ENCODE measurements at regions not wholly inside any gene's neighbourhood (a gene's known extent, or its start where the extent isn't known, plus 50 kb on each side); places are given as distances from the start of the nearest gene placed in this dataset.

GRCh38 chr10:35844686-35845085, 202.6 kb upstream of the FZD8 start:
- DNase-seq (ENCODE audit: low spot score) (no peak), ATAC-seq (ENCODE audit: low read depth) (no peak)
- no peaks in the 10 kb centered on the region for H3K4me1 ChIP-seq (ENCODE audit: insufficient read depth, poor library complexity, severe bottlenecking)
- H3K9me3 ChIP-seq (ENCODE audit: severe bottlenecking) = peaks cover 6% of the 10 kb centered on the region
- no peak overlapping the region for H3K27ac ChIP-seq (ENCODE audit: poor library complexity, severe bottlenecking)
- TF ChIP-seq, protein P1, sequence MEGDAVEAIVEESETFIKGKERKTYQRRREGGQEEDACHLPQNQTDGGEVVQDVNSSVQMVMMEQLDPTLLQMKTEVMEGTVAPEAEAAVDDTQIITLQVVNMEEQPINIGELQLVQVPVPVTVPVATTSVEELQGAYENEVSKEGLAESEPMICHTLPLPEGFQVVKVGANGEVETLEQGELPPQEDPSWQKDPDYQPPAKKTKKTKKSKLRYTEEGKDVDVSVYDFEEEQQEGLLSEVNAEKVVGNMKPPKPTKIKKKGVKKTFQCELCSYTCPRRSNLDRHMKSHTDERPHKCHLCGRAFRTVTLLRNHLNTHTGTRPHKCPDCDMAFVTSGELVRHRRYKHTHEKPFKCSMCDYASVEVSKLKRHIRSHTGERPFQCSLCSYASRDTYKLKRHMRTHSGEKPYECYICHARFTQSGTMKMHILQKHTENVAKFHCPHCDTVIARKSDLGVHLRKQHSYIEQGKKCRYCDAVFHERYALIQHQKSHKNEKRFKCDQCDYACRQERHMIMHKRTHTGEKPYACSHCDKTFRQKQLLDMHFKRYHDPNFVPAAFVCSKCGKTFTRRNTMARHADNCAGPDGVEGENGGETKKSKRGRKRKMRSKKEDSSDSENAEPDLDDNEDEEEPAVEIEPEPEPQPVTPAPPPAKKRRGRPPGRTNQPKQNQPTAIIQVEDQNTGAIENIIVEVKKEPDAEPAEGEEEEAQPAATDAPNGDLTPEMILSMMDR (IDR thresholded peaks at IDR 0.05; ENCODE audit: poor library complexity, severe bottlenecking) = no peak
- no peak overlapping the region for H3K4me3 ChIP-seq (ENCODE audit: severe bottlenecking)
- H3K27me3 ChIP-seq (ENCODE audit: insufficient read depth, poor library complexity, severe bottlenecking) = no peaks in the 10 kb centered on the region
- H3K36me3 ChIP-seq (ENCODE audit: low read depth) = no peaks in the 10 kb centered on the region

- ATAC-seq (ENCODE audit: low read depth) = no peak
- no peak for DNase-seq (ENCODE audit: low spot score)
- Histone ChIP-seq H3K27me3 (ENCODE audit: insufficient read depth, poor library complexity, severe bottlenecking) (no peaks in the 10 kb centered on the region), H3K9me3 (ENCODE audit: severe bottlenecking) (peaks cover 6% of the 10 kb centered on the region), H3K27ac (ENCODE audit: poor library complexity, severe bottlenecking) (no peak overlapping the region), H3K36me3 (ENCODE audit: low read depth) (no peaks in the 10 kb centered on the region), H3K4me1 (ENCODE audit: insufficient read depth, poor library complexity, severe bottlenecking) (no peaks in the 10 kb centered on the region), H3K4me3 (ENCODE audit: severe bottlenecking) (no peak overlapping the region)
- TF ChIP-seq, protein P1 (IDR thresholded peaks at IDR 0.05; ENCODE audit: poor library complexity, severe bottlenecking) = no peak
Observed at GRCh38 chr10:35843524-35844181, 201.6 kb upstream of the FZD8 start.

GRCh38 chr10:35838054-35838453, 196.0 kb upstream of the FZD8 start:
- Histone ChIP-seq H3K4me3 (ENCODE audit: severe bottlenecking) (no peak overlapping the region), H3K9me3 (ENCODE audit: severe bottlenecking) (peaks cover 6% of the 10 kb centered on the region), H3K27ac (ENCODE audit: poor library complexity, severe bottlenecking) (no peak overlapping the region), H3K36me3 (ENCODE audit: low read depth) (no peaks in the 10 kb centered on the region), H3K4me1 (ENCODE audit: insufficient read depth, poor library complexity, severe bottlenecking) (no peaks in the 10 kb centered on the region), H3K27me3 (ENCODE audit: insufficient read depth, poor library complexity, severe bottlenecking) (no peaks in the 10 kb centered on the region)
- TF ChIP-seq, protein P1 (IDR thresholded peaks at IDR 0.05; ENCODE audit: poor library complexity, severe bottlenecking) = no peak
- no peak for ATAC-seq (ENCODE audit: low read depth)
- no peak for DNase-seq (ENCODE audit: low spot score)

- no peak overlapping the region for H3K4me3 ChIP-seq (ENCODE audit: severe bottlenecking)
- DNase-seq (ENCODE audit: low spot score) (no peak), ATAC-seq (ENCODE audit: low read depth) (no peak)
- H3K9me3 ChIP-seq (ENCODE audit: severe bottlenecking) = no peaks in the 10 kb centered on the region
- H3K27me3 ChIP-seq (ENCODE audit: insufficient read depth, poor library complexity, severe bottlenecking) = no peaks in the 10 kb centered on the region
- TF ChIP-seq, protein P1 (IDR thresholded peaks at IDR 0.05; ENCODE audit: poor library complexity, severe bottlenecking) = no peak
- no peaks in the 10 kb centered on the region for H3K36me3 ChIP-seq (ENCODE audit: low read depth)
- no peaks in the 10 kb centered on the region for H3K4me1 ChIP-seq (ENCODE audit: insufficient read depth, poor library complexity, severe bottlenecking)
- no peak overlapping the region for H3K27ac ChIP-seq (ENCODE audit: poor library complexity, severe bottlenecking)
Observed at GRCh38 chr10:35835545-35835944, 193.4 kb upstream of the FZD8 start.

- no peak for DNase-seq (ENCODE audit: low spot score)
Observed at GRCh38 chr10:35834877-35835494, 192.9 kb upstream of the FZD8 start.

More at GRCh38 chr10:35834877-35835494, 192.9 kb upstream of the FZD8 start:
- H3K36me3 ChIP-seq (ENCODE audit: low read depth) = no peaks in the 10 kb centered on the region
- TF ChIP-seq, protein P1 (IDR thresholded peaks at IDR 0.05; ENCODE audit: poor library complexity, severe bottlenecking) = no peak
- no peak for ATAC-seq (ENCODE audit: low read depth)
- H3K9me3 ChIP-seq (ENCODE audit: severe bottlenecking) = no peaks in the 10 kb centered on the region
- no peak overlapping the region for H3K27ac ChIP-seq (ENCODE audit: poor library complexity, severe bottlenecking)
- H3K4me3 ChIP-seq (ENCODE audit: severe bottlenecking) = no peak overlapping the region
- no peaks in the 10 kb centered on the region for H3K4me1 ChIP-seq (ENCODE audit: insufficient read depth, poor library complexity, severe bottlenecking)
- H3K27me3 ChIP-seq (ENCODE audit: insufficient read depth, poor library complexity, severe bottlenecking) = no peaks in the 10 kb centered on the region
